EL (cell line): ENCODE measurements at regions not wholly inside any gene's neighbourhood (a gene's known extent, or its start where the extent isn't known, plus 50 kb on each side); places are given as distances from the start of the nearest gene placed in this dataset.

Source experiments
- DNase-seq: peaks from one replicate; pipeline ENCODE4 v3.0.0-alpha.2; 2016

DNA sequence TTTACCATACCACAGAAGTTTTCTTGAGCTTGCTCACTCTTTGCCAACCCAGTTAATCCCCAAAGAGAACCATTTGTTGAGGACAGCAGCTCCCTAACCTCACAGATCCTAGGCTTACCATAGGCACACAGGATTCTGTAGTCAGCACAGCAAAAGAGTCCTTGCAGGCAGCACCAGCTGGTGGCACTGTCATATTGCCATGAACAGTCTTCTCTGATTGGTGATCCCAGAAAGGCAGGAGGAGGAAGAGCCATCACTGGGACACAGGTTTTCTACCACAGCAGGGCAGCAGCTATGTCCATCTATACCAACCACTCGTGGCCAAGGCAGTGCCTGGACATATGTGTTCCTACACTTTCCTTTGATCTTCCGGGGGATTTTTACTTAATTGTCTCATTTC is 297.1 kb upstream of the CD180 start:
- DNase-seq = peak; percentile 21

DNA sequence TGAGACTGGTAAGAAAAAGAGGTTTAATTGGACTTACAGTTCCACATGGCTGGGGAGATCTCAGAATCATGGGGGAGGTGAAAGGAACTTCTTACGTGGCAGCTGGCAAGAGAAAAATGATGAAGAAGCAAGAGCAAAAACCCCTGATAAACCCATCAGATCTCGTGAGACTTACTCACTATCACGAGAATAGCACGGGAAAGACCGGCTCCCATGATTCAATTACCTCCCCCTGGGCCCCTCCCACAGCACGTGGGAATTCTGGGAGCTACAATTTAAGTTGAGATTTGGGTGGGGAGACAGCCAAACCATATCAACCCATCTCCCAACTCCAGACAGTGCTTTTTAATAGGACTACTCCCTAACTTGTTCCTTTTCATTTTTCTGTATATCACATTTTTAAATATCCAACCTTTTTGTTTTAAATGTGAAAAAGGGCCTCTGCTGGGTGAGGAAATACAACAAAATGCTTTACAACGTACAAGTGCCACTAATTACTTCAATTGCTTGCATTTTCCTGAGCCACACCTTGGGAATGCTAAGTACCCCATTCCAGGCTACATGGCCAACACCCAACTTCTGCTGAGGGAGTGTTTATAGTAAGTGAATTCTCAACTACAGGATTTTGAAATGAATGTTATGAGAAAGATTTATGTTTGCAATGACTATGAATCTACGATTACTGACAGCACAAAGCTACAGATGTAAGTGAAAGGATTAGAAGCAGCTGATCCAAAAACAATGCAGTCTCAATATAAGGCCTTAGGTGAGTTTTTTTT is 294.1 kb upstream of the CD180 start:
- DNase-seq = no peak

DNA sequence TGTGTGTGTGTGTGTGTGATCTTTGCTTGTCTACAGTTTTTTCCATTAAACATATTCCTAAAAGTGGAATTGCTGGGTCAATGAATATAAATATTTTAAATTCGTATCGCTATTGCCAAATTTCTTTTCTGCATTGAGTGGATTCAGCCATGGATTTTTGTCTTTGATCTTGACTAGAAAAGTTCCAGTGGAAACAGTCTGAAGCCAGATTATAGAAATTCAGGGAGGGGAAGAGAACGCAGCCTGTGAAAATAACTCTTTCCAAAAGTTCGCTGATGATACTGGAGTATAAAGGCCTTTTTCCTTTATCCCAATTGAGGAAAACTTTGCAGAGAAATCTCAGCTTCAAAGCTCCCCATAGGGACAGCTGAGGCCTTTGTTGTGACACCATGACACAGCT is 292.3 kb upstream of the CD180 start:
- DNase-seq = no peak

DNA sequence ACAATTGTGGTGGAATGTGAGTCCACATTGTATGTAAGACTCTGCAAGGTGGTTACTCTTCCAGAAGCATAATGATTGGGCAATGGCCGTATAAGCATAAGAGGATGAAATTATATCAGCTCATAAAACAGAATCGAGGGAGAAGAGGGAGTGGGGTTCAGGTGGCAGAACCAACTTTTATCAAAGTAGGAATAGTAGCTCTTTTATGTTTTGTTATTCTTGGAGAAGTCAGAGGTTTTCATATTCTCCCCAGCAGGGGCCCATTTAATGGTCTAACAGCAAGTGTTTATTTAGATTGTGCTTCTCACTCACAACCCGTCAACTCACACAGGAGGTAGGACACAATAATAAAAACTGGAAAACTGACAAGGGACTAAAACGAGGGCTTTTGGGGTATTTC is 291.3 kb upstream of the CD180 start:
- no peak for DNase-seq

DNA sequence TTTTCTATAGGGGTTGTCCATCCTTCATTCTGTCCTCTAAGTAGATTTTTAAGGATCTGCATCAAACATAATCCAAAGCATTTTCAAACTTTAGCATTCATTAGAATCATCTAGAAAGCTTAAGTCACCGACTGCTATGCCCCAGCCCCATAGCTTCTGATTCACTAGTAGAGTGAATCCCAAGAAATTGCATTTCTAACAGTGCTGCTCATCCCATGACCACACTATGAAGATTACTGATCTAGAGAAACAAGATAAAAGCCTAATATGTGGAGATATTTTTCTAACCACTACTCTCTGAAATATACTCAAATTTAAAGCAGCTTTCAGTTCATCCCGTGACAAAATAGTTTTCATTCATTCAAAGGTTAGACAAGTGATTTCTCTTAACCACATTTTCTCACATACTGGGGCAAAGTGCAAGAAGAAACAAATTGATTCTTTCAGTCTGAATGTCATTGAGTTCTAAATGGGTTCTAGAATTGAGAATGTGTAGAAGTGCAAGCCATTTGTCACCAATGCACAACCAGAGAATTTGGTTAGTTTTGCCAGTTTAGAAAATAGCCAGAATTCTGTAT is 286.9 kb upstream of the CD180 start:
- DNase-seq = no peak

DNA sequence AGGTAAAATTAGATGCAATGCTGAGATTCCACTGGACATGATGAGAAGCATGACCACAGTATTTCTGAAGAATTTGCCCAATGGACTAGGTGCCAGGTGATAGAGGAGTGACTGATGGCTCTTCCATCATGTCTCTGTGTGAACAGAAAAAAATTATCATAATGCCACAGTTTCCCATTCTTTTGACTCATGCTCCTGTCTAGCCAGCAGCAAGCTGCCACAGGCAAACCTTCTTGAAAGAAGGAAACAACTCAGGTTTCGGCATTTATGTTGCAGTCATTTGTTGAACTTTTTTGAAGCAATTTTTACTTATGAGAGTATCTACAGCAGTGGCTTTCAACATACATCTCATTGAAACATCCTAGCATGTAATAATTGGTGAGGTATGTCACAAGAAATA is 284.8 kb upstream of the CD180 start:
- DNase-seq = no peak

DNA sequence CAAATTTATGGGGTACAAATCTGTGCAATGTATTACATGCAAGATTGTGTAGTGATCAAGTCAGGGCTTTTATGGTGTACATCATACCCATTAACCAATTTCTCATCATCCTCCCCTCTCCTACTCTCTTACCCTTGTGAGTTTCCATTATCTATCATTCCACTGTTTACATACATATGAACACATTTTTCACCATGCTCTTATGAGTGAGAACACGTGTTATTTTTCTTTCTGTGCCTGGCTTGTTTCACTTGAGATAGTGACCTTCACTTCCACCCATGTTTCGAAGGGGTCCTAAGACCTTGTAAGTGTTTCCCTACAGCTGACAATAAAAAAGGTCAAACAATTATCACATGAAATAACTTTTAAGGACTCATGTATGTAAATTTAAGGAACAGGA is 281.7 kb upstream of the CD180 start:
- no peak for DNase-seq

DNA sequence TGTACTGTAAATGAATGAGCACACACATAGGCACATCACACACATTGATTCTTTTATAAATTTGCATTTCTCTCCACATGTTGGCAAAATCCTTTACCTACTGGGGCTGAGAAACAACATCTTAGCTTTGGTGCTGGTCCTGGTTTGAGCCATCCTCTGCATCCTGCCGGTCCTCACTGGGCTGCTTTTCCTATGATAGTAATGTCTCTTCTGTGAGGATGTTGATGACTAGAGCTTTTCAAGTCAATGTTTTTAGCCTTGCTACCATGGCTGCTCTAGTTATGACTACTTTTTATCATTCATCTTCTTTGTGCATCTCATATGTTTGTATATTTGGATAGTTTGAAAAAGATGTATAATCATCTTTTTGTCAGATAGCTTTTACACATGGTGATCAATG is 280.4 kb upstream of the CD180 start:
- no peak for DNase-seq

DNA sequence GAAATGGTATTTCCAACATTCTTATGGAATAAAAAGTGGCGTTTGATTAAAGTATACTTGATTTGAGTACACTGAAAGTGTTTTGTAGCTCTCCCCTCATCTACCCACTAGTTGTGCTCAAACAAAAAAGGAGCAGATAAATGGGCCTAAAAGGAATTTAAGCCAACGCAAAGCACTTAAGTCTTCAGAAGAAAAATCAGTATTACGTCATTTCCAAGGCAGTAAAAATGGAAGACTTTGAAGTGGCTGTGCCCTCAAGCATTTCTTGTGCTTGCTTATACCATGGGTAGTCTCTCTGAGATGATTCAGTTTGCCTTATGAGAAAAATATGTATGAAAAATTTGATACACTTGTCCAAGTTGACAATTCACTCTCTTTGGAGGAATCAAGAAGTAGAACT is 279.9 kb upstream of the CD180 start:
- DNase-seq = peak; percentile 72

DNA sequence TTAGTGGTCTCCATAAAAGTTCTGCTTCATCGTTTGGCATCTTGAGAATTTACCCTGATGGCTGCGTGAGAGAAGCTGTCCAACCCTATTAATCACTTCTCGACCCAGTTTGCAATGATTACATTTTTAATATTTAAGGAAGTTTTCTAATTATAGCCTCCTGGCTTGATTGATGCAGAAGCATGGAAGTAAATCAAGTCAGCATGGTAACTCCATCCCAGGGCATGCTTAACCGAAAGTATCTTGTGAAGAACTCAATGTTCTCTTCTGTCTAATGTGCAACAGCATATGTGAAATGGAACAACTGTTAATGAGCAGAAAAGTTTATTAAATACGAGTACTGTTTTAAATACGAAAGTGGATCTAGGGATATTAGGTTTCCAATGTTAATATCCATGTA is 278.9 kb upstream of the CD180 start:
- peak; percentile 7 for DNase-seq

DNA sequence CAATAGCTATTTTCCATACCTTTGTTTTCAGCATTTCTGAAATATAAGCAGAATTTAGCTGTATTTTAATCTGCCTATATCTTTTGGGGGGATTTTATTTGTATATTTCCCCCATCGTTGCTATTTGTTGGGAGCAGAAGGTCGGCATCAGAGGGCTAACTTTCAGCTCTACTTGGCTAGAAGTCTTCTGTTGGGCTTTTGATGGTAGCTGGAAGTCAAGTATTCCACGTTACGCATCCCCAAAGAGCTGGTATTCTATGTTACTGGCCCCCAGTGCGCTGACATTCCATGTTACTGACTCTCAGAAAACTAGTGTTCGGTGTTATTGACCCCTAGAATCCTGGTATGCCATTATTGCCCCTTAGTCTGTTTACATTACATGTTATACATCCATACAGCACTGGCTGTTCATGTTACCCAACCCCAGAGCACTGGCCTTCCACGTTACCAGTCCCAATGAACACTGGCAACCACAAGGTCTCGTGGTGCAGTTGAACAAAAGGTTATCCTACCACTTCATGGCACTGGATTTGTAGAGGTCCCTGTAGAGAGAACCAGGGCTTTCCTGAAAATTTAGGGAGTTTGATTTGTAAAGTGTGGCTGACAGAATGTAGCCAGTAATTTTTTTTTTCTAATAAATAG is 278.1 kb upstream of the CD180 start:
- no peak for DNase-seq

DNA sequence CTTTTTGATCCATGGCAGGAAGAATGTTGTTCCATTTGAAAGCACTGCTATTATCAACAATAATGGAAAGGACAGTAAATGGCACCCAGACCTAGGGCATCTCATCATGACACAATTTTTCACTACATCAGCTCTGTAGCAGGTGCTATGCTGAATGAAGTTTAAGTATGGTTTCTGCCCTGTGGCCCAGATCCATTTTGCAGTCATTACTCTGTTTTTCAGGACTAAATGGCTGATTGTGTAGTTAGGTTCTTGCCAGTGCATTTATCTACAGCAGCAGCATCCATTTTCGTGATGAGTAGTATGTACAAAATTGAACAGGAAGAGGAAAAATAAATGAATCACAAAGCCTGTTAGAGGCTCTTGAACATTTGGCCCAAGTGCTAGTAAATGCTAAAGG is 270.5 kb upstream of the CD180 start:
- no peak for DNase-seq

DNA sequence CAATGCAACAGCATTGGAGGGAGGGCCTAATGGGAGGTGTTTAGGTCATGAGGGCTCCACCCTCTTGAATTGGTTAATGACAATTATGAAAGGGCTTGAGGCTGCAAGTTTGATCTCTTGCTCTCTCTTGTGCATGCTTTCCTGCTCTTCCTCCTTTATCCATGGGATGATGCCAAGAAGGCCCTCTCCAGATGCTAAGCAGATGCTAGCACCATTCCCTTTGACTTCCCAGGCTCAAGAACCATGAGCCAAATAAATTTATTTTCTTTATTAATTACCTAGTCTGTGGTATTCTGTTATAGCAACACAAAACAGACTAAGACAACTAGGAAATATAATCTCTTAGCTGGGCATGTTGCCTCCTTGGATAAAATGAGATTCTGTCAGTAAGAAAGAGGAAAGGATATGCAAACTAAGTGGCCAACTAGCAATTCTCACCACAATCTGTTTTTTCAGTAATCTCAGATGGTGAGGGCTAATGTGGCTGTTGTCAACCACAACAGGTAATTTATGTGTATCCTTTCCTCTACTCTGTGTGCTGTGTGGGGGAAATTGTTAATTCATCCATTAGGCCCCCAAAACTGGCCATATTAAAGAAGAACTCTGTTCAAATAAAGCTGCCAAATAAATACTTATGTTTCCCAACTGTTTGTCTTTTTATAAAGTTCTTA is 269.1 kb upstream of the CD180 start:
- DNase-seq = no peak

DNA sequence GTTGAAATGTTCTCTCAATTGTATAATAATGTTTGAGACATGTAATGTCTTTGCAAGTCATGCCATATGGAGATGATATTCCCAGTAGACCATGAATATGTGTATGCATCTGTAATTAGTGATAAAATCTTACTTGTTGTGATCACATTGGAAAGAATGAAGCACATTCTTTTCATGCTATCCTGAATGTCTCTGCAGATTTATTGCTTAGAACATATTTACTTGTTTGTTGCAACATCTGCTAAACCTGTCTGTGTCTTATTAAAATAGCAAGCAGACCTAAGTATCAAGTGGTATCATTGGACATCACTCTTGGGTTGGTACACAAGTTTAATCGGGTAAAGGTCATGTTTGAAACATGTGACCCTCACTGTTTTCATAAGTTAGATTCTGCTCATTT is 265.5 kb upstream of the CD180 start:
- DNase-seq = no peak

DNA sequence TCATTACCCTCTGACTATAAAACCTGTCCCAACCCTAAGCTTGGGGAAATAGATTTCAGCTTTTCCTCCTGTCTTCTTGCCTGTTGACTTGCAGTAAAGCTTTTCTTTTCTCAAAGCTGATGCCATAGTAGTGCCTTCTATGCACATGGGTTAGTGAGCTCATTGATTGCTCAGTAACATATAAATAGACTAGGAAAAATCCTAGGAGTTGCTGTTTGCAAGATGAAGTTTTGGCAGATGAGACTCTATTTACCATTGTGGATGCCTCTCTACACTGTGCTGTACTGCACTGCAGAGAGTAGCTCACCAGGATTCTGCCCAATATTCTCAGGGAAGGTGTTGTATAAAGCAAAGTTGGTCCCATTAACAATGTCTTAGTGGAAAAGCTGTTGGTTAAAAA is 262.7 kb upstream of the CD180 start:
- no peak for DNase-seq

DNA sequence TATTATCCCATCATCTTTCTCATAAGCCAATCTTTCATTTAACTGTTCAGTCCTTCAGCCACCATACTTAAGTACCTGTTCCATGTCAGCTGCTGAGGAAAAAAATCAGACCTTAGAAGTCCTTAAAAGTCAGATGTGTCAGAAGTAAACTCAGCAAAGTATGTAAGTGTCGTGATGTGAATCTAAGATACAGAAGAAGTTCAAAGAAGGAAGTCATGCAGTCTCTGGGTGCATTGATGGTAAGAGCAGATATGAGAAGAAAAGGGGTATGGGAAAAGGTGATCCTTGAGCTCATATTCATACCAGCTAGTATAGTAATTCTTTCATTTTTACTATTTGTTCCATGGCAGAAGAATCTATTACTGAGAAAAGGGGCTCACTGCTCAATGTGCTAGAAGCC is 259.4 kb upstream of the CD180 start:
- DNase-seq = no peak

DNA sequence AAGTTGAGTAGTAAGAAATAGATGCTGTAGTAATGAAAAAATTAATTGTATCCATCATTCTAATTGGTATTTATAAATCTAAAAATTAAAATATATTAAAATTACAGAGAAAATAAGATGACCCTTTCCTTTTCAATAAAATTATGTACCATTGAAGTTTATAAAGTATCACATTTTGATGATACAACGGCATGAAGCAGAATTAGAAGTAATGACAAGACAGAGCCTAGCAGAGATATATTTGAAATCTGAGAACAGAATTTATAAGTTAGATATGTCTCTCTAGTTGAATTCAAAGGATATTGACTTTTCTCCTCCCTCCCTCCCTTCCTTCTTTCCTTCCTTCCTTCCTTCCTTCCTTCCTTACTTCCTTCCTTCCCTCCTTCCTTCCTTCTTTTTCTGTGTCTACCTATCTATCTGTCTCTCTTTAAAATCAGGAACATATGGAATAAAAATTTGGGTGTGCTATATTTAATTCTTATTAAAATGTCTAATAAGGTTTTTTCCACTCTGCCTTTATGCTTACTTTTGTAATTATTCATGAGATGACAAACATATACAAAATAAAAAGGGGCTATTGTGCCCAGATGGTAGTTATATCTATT is 258.5 kb upstream of the CD180 start:
- DNase-seq = no peak

DNA sequence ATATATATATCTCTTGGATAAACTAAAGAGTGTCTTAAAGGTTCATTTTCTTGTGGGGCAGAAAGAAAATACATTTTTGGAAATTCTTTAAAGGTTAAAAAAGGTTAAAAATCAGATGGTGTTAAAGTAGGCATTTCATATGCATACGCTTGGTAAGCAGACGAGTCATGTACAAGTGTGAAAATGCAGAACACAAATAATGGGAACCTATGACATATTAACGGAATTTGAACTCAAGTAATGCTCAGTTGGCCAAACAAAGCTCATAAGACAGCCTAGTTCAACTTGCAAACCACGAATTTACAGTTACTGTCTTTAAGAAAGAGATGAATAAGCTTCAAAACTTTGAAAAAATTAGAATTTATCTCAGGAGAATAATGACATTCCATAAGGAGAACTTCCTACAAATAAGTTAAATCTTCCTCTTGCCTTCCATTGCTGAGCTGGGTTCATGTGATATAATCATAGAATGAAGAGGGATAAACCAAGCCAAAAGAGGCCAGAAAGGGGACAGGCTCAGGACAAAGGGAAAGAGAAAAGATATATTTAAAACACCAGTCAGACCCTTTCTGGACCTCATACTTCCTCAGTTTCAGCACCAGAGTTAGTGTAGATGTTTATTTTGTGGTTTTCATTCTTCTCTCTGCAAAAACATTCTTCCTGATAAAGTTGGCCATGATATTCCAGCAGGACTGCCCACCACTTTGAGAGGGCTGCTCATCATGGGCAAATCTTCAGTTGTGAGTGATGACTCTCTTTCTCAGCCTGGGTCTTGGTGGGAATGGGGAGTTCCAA is 256.7 kb upstream of the CD180 start:
- DNase-seq = peak; percentile 28

DNA sequence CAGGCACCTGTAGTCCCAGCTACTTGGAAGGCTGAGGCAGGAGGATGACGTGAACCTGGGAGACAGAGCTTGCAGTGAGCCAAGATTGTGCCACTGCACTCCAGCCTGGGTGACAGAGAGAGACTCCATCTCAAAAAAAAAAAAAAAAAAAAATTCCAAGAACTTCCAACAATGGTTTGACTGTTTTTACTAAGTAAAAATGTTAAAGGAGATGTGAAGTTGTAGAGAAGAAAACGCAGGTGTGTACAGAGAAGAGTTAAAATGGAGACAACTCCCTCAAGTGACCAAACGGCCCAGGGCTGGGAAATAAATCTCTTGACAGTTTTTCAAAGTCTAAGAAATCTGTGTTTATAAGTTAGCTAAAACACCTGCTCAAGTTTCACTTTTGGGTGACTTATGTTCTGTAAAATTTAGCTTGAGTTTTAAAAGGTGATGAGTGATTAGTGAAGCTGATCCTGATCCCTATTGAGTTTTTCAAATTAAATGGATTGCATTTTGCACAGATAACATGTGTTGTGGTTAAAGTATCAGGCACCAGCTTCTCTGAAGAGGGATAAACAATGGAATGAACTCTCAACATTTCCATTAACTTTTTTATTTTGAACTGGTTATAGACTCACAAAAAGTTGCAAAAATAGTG is 255.2 kb upstream of the CD180 start:
- no peak for DNase-seq

DNA sequence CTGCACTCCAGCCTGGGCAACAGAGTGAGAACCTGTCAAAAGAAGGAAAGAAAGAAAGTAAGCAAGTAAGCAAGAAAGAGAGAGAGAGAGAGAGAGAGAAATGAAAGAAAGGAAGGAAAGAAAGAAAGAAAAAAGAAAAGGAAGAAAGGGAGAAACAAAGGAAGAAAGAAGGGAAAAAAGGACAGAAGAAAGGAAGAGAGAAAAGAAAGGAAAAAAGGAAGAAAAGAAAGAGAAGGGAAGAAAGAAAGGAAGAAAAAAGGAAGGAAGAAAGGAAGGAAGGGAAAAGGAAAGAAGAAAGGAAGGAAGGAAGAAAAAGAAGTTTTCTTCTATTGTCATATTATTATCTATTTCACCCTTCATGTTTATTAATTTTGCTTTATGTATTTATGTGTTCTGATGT is 251.1 kb upstream of the CD180 start:
- no peak for DNase-seq

DNA sequence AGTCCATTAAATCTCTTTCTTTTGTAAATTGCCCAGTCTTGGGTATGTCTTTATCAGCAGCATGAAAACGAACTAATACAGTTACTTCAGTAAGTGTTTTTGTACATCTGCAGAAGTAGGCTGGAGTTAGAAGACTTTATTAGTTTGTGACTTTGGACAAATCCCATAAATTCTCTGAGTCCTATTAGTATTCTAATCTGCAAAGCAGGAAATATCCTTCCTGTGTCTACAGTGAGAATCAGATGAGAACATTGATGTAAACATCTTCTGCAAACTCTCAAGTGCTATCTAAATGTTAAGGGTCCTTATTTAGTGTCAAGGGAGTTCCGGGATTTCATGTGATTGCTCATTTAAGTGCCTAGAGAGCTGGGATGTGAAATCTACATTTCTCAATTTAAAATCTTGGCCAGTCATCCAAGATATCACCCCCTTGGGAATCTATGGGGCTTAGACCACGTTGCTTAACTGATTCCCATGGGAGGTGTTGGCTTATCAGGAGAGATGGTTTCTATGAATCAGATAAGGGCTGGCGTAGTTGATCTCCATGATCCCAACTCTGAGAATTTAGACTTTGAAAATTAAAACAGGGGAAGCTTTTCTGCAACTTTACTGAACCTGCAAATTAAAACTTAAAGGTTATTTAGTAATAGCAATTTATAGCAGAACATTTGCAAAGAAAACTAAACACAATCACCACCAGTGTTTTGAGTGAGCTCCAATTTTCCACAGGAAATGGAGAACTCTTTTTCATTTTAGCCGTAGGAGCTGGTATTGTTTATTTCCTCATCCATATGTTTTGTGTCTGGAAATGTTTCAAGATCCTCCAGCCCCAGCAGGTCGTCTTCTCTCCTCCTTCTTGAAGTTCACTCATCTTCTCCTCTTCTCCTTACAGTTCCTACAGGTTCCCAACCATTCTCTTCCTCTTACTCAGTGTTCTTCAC is 241.6 kb upstream of the CD180 start:
- DNase-seq = no peak
